Natural killer cell (primary cell): ENCODE measurements at regions not wholly inside any gene's neighbourhood (a gene's known extent, or its start where the extent isn't known, plus 50 kb on each side); places are given as distances from the start of the nearest gene placed in this dataset.

ENCODE experiments used
- ATAC-seq, 3 donors: fragments of 150-1000 bp in 2 of 3; fragments of 200-7000 bp in 1 of 3; cut with Tn5 transposase; 1 replicate in 1 of 3; 2 replicates in 2 of 3; pipeline ENCODE4 v1.10.0; 2021; ENCODE audit warnings: mild to moderate bottlenecking in 2 of 3, moderate library complexity in 2 of 3
- DNase-seq, 2 donors: peaks; one replicate each; pipeline versions ENCODE4 v3.0.0 to v3.0.0-alpha.2; 2013 to 2021; ENCODE audit warnings: mixed read lengths in 1 of 2
- H3K27ac ChIP-seq: one replicate; pipeline ENCODE4 v1.5.1; 2013; ENCODE audit warnings: mild to moderate bottlenecking, low read length
- H3K27me3 ChIP-seq: one replicate; pipeline ENCODE4 v1.6.1; 2013; ENCODE audit warnings: low read length; ENCODE audit not compliant: control insufficient read depth, insufficient read depth
- H3K36me3 ChIP-seq: one replicate; pipeline ENCODE4 v1.6.1; 2013; ENCODE audit warnings: low read length; ENCODE audit not compliant: control insufficient read depth, insufficient read depth
- H3K4me1 ChIP-seq: one replicate; pipeline ENCODE4 v1.6.1; 2013; ENCODE audit warnings: low read length; ENCODE audit not compliant: control insufficient read depth, insufficient read depth
- H3K4me3 ChIP-seq: one replicate; pipeline ENCODE4 v1.5.1; 2013; ENCODE audit warnings: low read length
- H3K9me3 ChIP-seq: one replicate; pipeline ENCODE4 v1.6.1; 2013; ENCODE audit warnings: low read length; ENCODE audit not compliant: control insufficient read depth, insufficient read depth
- H3K27ac Mint-ChIP-seq, 2 donors: one replicate each; pipeline ENCODE4 v1.8.0; 2022; ENCODE audit warnings: mild to moderate bottlenecking in 2 of 2, mixed read lengths in 2 of 2, moderate library complexity in 1 of 2
- H3K27me3 Mint-ChIP-seq, 2 donors: one replicate each; pipeline ENCODE4 v1.8.0; 2022; ENCODE audit warnings: low read depth in 2 of 2, mixed read lengths in 2 of 2
- H3K36me3 Mint-ChIP-seq: one replicate; pipeline ENCODE4 v1.8.0; 2022; ENCODE audit warnings: mixed read lengths
- H3K4me1 Mint-ChIP-seq, 2 donors: one replicate each; pipeline ENCODE4 v1.8.0; 2022; ENCODE audit warnings: mixed read lengths in 2 of 2
- H3K4me3 Mint-ChIP-seq: one replicate; pipeline ENCODE4 v1.8.0; 2022; ENCODE audit warnings: mild to moderate bottlenecking, moderate library complexity, mixed read lengths
- H3K9me3 Mint-ChIP-seq, 2 donors: one replicate each; pipeline ENCODE4 v1.8.0; 2022; ENCODE audit warnings: mixed read lengths in 2 of 2
- WGBS: methylation state at CpG from one replicate; pipeline ENCODE4 v1.1.7; 2013; ENCODE audit warnings: missing lambda C conversion rate; ENCODE audit not compliant: insufficient coverage; 5-methylcytosine and 5-hydroxymethylcytosine counted together
- intact Hi-C: fragments of 100-400 bp; cut with micrococcal nuclease; formaldehyde crosslinking; loops from one replicate; pipeline ENCODE4 v1.14.2; 2022
- TF ChIP-seq, protein P1 (sequence below): fragments of 200-600 bp; IDR thresholded peaks from one replicate; pipeline ENCODE4 v1.8.0; 2022; ENCODE audit warnings: antibody characterized with exemption

DNA sequence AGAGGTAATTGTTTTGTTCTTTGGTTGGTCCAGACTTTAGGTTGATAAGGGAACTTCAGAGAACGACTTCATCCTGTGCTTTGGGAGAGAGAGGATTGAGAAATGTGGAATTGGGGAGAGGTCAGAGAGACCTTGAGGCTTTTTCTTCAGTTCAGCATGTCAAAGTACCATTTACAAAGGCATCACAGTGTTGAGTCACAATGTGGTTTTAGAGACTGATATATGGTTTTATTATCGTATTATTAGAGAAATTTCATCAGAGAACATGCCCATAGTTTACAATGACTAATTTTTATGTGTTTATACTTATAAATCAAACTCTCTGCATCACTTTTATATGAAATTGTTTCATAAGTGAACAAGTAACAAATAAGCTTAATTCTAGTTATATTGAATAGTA, 626.6 kb downstream of the DSC3 start:
- Mint-ChIP-seq H3K27me3 (no peaks in the 10 kb centered on the region), H3K36me3 (no peaks in the 10 kb centered on the region), H3K4me1 (no peaks in the 10 kb centered on the region), H3K27ac (no peak overlapping the region), H3K4me3 (no peak overlapping the region), H3K9me3 (peaks cover 12 to 18% of the 10 kb centered on the region in 2 donors)
- intact Hi-C loops: no loop called here
- H3K27me3 ChIP-seq: no peaks in the 10 kb centered on the region
- no peak overlapping the region for H3K4me3 ChIP-seq
- H3K4me1 ChIP-seq: no peaks in the 10 kb centered on the region
- TF ChIP-seq, protein P1, sequence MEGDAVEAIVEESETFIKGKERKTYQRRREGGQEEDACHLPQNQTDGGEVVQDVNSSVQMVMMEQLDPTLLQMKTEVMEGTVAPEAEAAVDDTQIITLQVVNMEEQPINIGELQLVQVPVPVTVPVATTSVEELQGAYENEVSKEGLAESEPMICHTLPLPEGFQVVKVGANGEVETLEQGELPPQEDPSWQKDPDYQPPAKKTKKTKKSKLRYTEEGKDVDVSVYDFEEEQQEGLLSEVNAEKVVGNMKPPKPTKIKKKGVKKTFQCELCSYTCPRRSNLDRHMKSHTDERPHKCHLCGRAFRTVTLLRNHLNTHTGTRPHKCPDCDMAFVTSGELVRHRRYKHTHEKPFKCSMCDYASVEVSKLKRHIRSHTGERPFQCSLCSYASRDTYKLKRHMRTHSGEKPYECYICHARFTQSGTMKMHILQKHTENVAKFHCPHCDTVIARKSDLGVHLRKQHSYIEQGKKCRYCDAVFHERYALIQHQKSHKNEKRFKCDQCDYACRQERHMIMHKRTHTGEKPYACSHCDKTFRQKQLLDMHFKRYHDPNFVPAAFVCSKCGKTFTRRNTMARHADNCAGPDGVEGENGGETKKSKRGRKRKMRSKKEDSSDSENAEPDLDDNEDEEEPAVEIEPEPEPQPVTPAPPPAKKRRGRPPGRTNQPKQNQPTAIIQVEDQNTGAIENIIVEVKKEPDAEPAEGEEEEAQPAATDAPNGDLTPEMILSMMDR: no peak
- no peak overlapping the region for H3K27ac ChIP-seq
- 45% methylated on average over 1 of the region's 2 CpGs for WGBS
- H3K36me3 ChIP-seq: no peaks in the 10 kb centered on the region
- H3K9me3 ChIP-seq: peaks cover 3% of the 10 kb centered on the region
- no peak for ATAC-seq
- DNase-seq: no peak

DNA sequence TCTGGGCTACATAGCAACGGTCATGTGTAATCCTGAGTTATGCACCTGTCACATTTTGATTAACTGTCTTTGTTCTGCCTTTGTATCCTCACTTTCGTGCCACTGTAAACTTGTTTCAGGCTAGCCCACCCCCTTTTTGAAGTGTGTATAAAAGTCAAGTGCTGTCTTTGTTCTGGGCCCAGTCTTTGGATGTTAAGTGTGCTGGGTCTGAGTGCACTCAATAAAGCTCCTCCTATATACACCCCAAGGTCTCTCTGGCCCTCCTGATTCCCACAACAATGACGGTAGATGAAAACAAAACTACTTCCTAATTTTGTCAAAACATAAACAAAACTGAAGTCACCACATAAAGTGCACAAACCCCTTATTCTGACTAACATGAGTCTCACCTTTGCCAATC, 633.4 kb downstream of the DSC3 start:
- no peaks in the 10 kb centered on the region for H3K27me3 Mint-ChIP-seq
- H3K27ac ChIP-seq: no peak overlapping the region
- H3K9me3 Mint-ChIP-seq: peaks cover 7 to 8% of the 10 kb centered on the region in 2 donors
- intact Hi-C loops: no loop called here
- H3K4me3 ChIP-seq: no peak overlapping the region
- WGBS: 67% methylated on average over 3 of the region's 3 CpGs
- no peaks in the 10 kb centered on the region for H3K4me1 Mint-ChIP-seq
- no peak overlapping the region for H3K4me3 Mint-ChIP-seq
- ATAC-seq (no peak), DNase-seq (no peak)
- peaks cover 3% of the 10 kb centered on the region for H3K9me3 ChIP-seq
- H3K4me1 ChIP-seq: no peaks in the 10 kb centered on the region
- H3K27ac Mint-ChIP-seq: no peak overlapping the region
- no peaks in the 10 kb centered on the region for H3K36me3 ChIP-seq
- H3K36me3 Mint-ChIP-seq: no peaks in the 10 kb centered on the region
- TF ChIP-seq, protein P1: no peak
- H3K27me3 ChIP-seq: no peaks in the 10 kb centered on the region

DNA sequence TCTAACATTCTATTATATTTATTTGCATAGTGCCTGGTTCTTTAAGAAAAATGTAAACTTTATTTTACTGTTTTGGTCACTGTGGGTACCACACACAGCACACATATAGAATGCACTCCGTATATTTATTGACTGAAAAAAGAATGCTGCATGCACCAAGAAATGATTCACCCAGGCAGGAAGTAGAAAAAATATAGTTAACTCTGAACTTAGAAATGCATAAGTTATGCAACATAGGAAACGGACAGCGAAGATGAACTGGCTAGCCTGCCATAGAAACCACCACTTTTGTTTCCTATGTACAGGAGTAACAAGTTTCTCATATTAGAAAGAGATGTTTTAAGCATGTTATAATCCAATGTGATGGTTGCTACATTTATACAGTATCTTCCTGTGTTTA, 635.8 kb downstream of the DSC3 start:
- H3K27ac Mint-ChIP-seq: no peak overlapping the region
- H3K36me3 ChIP-seq: no peaks in the 10 kb centered on the region
- ATAC-seq: no peak
- intact Hi-C loops: no loop called here
- TF ChIP-seq, protein P1: no peak
- H3K27ac ChIP-seq: no peak overlapping the region
- H3K4me1 ChIP-seq: no peaks in the 10 kb centered on the region
- no peak overlapping the region for H3K4me3 ChIP-seq
- no peak for DNase-seq
- WGBS: 86% methylated on average over 1 of the region's 3 CpGs
- no peak overlapping the region for H3K4me3 Mint-ChIP-seq
- H3K9me3 Mint-ChIP-seq: peaks cover 6 to 11% of the 10 kb centered on the region in 2 donors
- no peaks in the 10 kb centered on the region for H3K27me3 Mint-ChIP-seq
- no peaks in the 10 kb centered on the region for H3K27me3 ChIP-seq
- peaks cover 3% of the 10 kb centered on the region for H3K9me3 ChIP-seq
- no peaks in the 10 kb centered on the region for H3K36me3 Mint-ChIP-seq
- H3K4me1 Mint-ChIP-seq: no peaks in the 10 kb centered on the region

DNA sequence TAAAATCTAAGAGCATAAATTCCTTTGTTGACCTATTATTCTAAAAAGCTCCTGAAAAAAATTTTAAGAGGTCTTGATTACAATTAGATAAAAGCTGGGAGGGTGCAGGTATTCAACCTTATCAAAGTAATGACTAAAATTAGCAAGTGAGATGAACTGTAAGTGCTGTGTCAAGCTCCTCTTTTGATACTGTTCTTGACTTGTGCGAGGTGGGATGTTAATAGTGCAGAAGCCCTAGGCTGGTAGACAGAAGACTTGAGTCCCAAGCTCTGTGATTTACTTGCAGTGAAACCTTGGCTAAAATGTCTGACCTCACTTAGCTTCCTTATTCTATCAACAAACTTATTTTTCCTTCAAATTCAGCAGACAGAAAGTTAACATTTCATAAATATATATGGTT, 637.5 kb downstream of the DSC3 start:
- Mint-ChIP-seq H3K27me3 (no peaks in the 10 kb centered on the region), H3K9me3 (peaks cover 8 to 13% of the 10 kb centered on the region in 2 donors), H3K36me3 (no peaks in the 10 kb centered on the region), H3K27ac (no peak overlapping the region), H3K4me3 (no peak overlapping the region), H3K4me1 (no peaks in the 10 kb centered on the region)
- Histone ChIP-seq H3K4me3 (no peak overlapping the region), H3K36me3 (no peaks in the 10 kb centered on the region), H3K9me3 (no peaks in the 10 kb centered on the region), H3K27ac (no peak overlapping the region), H3K27me3 (no peaks in the 10 kb centered on the region), H3K4me1 (no peaks in the 10 kb centered on the region)
- intact Hi-C loops: no loop called here
- TF ChIP-seq, protein P1: no peak
- DNase-seq (no peak), ATAC-seq (no peak)
- 94% methylated on average over 1 of the region's 1 CpG for WGBS
